Right cardiac atrium (tissue), 5 donors: ENCODE measurements at regions not wholly inside any gene's neighbourhood (a gene's known extent, or its start where the extent isn't known, plus 50 kb on each side); places are given as distances from the start of the nearest gene placed in this dataset.

Source experiments
- ATAC-seq, 2 donors: fragments of 200-7000 bp; cut with Tn5 transposase; one replicate each; pipeline versions ENCODE4 v1.8.0 to v1.9.1; 2020; ENCODE audit warnings: moderate library complexity in 2 of 2, mild to moderate bottlenecking in 1 of 2
- DNase-seq, 3 donors: peaks; one replicate each; pipeline ENCODE4 v3.0.0-alpha.2; 2020
- H3K27ac ChIP-seq: one replicate; pipeline ENCODE4 v1.5.1; 2013; ENCODE audit warnings: mild to moderate bottlenecking, low read length, control low read depth, moderate library complexity
- H3K27me3 ChIP-seq: one replicate; pipeline ENCODE4 v1.6.1; 2013; ENCODE audit not compliant: control insufficient read depth, insufficient read depth
- H3K4me1 ChIP-seq: one replicate; pipeline ENCODE4 v1.6.1; 2013; ENCODE audit warnings: low read length; ENCODE audit not compliant: control insufficient read depth, insufficient read depth
- H3K4me3 ChIP-seq: one replicate; pipeline ENCODE4 v1.5.1; 2013; ENCODE audit warnings: low read length, control low read depth
- H3K9me3 ChIP-seq: one replicate; pipeline ENCODE4 v1.6.1; 2013; ENCODE audit warnings: low read length; ENCODE audit not compliant: control insufficient read depth
- WGBS: extraction: QIAGEN DNeasy Blood & Tissue Kit; methylation state at CpG from one replicate; pipeline ENCODE4 v1.1.7; 2013; 5-methylcytosine and 5-hydroxymethylcytosine counted together
- intact Hi-C, 4 donors: fragments of 100-400 bp; cut with DNase I; formaldehyde crosslinking; loops; one replicate each; pipeline versions ENCODE4 v1.11.0 to v1.14.0; 2022 to 2023
- donor health status: healthy with polysubstance abuse.
- donor health status: DM: no; HTN: yes; CAD: no.
- donor health status: DM: no; HTN: no; CAD: no.
- donor health status: DM: no; HTN: yes; CAD: no; lungs with severe emphysema.
- donor health status: DM: yes; HTN: yes; CAD: no.

- no peaks in the 10 kb centered on the region for H3K9me3 ChIP-seq
- 57% methylated on average over 15 of the region's 15 CpGs for WGBS
- no peaks in the 10 kb centered on the region for H3K27me3 ChIP-seq
- intact Hi-C loops = no loop called here
- peak; percentile 9 to 84 for ATAC-seq
- H3K4me3 ChIP-seq = no peak overlapping the region
- DNase-seq = peak; percentile 47 to 70 (median 54)
- no peaks in the 10 kb centered on the region for H3K4me1 ChIP-seq
- no peak overlapping the region for H3K27ac ChIP-seq
Observed at GRCh38 chr3:134427400-134428111, 53.3 kb upstream of the AMOTL2 start.

DNA sequence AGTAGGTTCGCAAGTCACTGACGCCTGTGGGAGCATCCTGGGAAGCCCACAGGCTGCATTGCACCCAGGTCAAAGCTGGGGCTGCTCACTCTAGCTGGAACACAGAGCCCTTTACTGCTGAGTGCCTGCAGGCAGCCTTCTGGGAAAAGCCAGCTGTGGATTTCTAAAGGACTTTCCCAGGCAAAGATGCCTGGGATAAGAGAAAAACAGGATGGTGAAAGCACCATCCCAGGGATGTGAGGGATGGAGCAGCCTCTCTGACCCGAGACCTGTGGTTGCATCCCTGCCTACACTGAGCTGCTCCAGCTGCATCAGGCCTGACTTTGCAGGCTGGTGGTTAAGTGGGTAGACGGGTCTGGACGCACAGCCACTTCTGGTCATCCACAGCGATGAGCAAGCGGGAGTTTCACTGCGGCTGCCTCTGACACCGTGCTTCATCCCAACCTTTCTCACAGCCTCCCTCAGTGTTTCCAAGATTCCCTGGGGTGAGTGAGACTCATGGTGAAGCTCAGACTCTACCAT is 52.5 kb upstream of the AMOTL2 start:
- intact Hi-C loops = no loop called here
- DNase-seq (no peak), ATAC-seq (peak in 1 of 2 donors; percentile 10)
- Histone ChIP-seq H3K27me3 (no peaks in the 10 kb centered on the region), H3K27ac (no peak overlapping the region), H3K9me3 (no peaks in the 10 kb centered on the region), H3K4me3 (no peak overlapping the region), H3K4me1 (no peaks in the 10 kb centered on the region)
- WGBS = 96% methylated on average over 9 of the region's 9 CpGs

GRCh38 chr3:134425943-134426342 is 51.7 kb upstream of the AMOTL2 start:
- no peak overlapping the region for H3K4me3 ChIP-seq
- no peaks in the 10 kb centered on the region for H3K4me1 ChIP-seq
- DNase-seq (no peak), ATAC-seq (no peak)
- H3K9me3 ChIP-seq = no peaks in the 10 kb centered on the region
- no peak overlapping the region for H3K27ac ChIP-seq
- no peaks in the 10 kb centered on the region for H3K27me3 ChIP-seq
- 91% methylated on average over 5 of the region's 5 CpGs for WGBS
- intact Hi-C loops = no loop called here
